Natural killer cell (primary cell): ENCODE measurements at regions not wholly inside any gene's neighbourhood (a gene's known extent, or its start where the extent isn't known, plus 50 kb on each side); places are given as distances from the start of the nearest gene placed in this dataset.

ENCODE experiments used
- ATAC-seq, 3 donors: fragments of 150-1000 bp in 2 of 3; fragments of 200-7000 bp in 1 of 3; cut with Tn5 transposase; 1 replicate in 1 of 3; 2 replicates in 2 of 3; pipeline ENCODE4 v1.10.0; 2021; ENCODE audit warnings: mild to moderate bottlenecking in 2 of 3, moderate library complexity in 2 of 3
- DNase-seq, 2 donors: peaks; one replicate each; pipeline versions ENCODE4 v3.0.0 to v3.0.0-alpha.2; 2013 to 2021; ENCODE audit warnings: mixed read lengths in 1 of 2
- H3K27ac ChIP-seq: one replicate; pipeline ENCODE4 v1.5.1; 2013; ENCODE audit warnings: mild to moderate bottlenecking, low read length
- H3K27me3 ChIP-seq: one replicate; pipeline ENCODE4 v1.6.1; 2013; ENCODE audit warnings: low read length; ENCODE audit not compliant: control insufficient read depth, insufficient read depth
- H3K36me3 ChIP-seq: one replicate; pipeline ENCODE4 v1.6.1; 2013; ENCODE audit warnings: low read length; ENCODE audit not compliant: control insufficient read depth, insufficient read depth
- H3K4me1 ChIP-seq: one replicate; pipeline ENCODE4 v1.6.1; 2013; ENCODE audit warnings: low read length; ENCODE audit not compliant: control insufficient read depth, insufficient read depth
- H3K4me3 ChIP-seq: one replicate; pipeline ENCODE4 v1.5.1; 2013; ENCODE audit warnings: low read length
- H3K9me3 ChIP-seq: one replicate; pipeline ENCODE4 v1.6.1; 2013; ENCODE audit warnings: low read length; ENCODE audit not compliant: control insufficient read depth, insufficient read depth
- H3K27ac Mint-ChIP-seq, 2 donors: one replicate each; pipeline ENCODE4 v1.8.0; 2022; ENCODE audit warnings: mild to moderate bottlenecking in 2 of 2, mixed read lengths in 2 of 2, moderate library complexity in 1 of 2
- H3K27me3 Mint-ChIP-seq, 2 donors: one replicate each; pipeline ENCODE4 v1.8.0; 2022; ENCODE audit warnings: low read depth in 2 of 2, mixed read lengths in 2 of 2
- H3K36me3 Mint-ChIP-seq: one replicate; pipeline ENCODE4 v1.8.0; 2022; ENCODE audit warnings: mixed read lengths
- H3K4me1 Mint-ChIP-seq, 2 donors: one replicate each; pipeline ENCODE4 v1.8.0; 2022; ENCODE audit warnings: mixed read lengths in 2 of 2
- H3K4me3 Mint-ChIP-seq: one replicate; pipeline ENCODE4 v1.8.0; 2022; ENCODE audit warnings: mild to moderate bottlenecking, moderate library complexity, mixed read lengths
- H3K9me3 Mint-ChIP-seq, 2 donors: one replicate each; pipeline ENCODE4 v1.8.0; 2022; ENCODE audit warnings: mixed read lengths in 2 of 2
- WGBS: methylation state at CpG from one replicate; pipeline ENCODE4 v1.1.7; 2013; ENCODE audit warnings: missing lambda C conversion rate; ENCODE audit not compliant: insufficient coverage; 5-methylcytosine and 5-hydroxymethylcytosine counted together
- intact Hi-C: fragments of 100-400 bp; cut with micrococcal nuclease; formaldehyde crosslinking; loops from one replicate; pipeline ENCODE4 v1.14.2; 2022
- TF ChIP-seq, protein P1 (sequence below): fragments of 200-600 bp; IDR thresholded peaks from one replicate; pipeline ENCODE4 v1.8.0; 2022; ENCODE audit warnings: antibody characterized with exemption

GRCh38 chr6:141347906-141348492 lies 784.7 kb upstream of the GJE1 start:
- H3K9me3 ChIP-seq, result no peaks in the 10 kb centered on the region
- Mint-ChIP-seq H3K4me3 (no peak overlapping the region), H3K4me1 (no peaks in the 10 kb centered on the region), H3K9me3 (no peaks in the 10 kb centered on the region), H3K27me3 (no peaks in the 10 kb centered on the region), H3K36me3 (no peaks in the 10 kb centered on the region), H3K27ac (no peak overlapping the region)
- no peak overlapping the region for H3K4me3 ChIP-seq
- no peak for ATAC-seq
- WGBS, result 75% methylated on average over 3 of the region's 3 CpGs
- H3K36me3 ChIP-seq, result no peaks in the 10 kb centered on the region
- no peaks in the 10 kb centered on the region for H3K27me3 ChIP-seq
- H3K27ac ChIP-seq, result no peak overlapping the region
- DNase-seq, result no peak
- no peaks in the 10 kb centered on the region for H3K4me1 ChIP-seq
- intact Hi-C loops, result no loop called here
- TF ChIP-seq, protein P1, sequence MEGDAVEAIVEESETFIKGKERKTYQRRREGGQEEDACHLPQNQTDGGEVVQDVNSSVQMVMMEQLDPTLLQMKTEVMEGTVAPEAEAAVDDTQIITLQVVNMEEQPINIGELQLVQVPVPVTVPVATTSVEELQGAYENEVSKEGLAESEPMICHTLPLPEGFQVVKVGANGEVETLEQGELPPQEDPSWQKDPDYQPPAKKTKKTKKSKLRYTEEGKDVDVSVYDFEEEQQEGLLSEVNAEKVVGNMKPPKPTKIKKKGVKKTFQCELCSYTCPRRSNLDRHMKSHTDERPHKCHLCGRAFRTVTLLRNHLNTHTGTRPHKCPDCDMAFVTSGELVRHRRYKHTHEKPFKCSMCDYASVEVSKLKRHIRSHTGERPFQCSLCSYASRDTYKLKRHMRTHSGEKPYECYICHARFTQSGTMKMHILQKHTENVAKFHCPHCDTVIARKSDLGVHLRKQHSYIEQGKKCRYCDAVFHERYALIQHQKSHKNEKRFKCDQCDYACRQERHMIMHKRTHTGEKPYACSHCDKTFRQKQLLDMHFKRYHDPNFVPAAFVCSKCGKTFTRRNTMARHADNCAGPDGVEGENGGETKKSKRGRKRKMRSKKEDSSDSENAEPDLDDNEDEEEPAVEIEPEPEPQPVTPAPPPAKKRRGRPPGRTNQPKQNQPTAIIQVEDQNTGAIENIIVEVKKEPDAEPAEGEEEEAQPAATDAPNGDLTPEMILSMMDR, result no peak

DNA sequence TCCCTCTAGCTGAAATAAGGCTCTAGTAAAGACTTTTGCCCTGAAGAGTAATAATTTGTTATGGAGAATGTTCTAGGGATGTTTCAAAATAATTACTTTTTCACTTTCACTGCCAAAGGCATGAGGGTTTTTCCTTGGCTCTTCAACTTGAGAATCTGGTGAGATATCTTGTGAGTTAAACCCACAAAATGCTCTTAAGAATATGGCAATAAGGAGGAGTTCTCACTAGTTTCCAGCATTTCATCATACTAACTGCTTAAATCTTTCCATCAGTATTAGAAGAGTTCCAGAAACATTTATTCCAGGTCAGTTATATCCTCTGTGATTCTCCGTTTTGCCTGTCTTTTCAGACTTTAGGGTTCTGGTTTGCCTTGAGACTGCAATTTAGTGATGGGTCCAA lies 785.6 kb upstream of the GJE1 start:
- Histone ChIP-seq H3K36me3 (no peaks in the 10 kb centered on the region), H3K27ac (no peak overlapping the region), H3K27me3 (no peaks in the 10 kb centered on the region), H3K4me1 (no peaks in the 10 kb centered on the region), H3K9me3 (no peaks in the 10 kb centered on the region), H3K4me3 (no peak overlapping the region)
- TF ChIP-seq, protein P1, result no peak
- DNase-seq (no peak), ATAC-seq (no peak)
- Mint-ChIP-seq H3K36me3 (no peaks in the 10 kb centered on the region), H3K4me3 (no peak overlapping the region), H3K4me1 (no peaks in the 10 kb centered on the region), H3K9me3 (no peaks in the 10 kb centered on the region), H3K27ac (no peak overlapping the region), H3K27me3 (no peaks in the 10 kb centered on the region)
- intact Hi-C loops, result no loop called here
- 100% methylated on average over 1 of the region's 1 CpG for WGBS

- Mint-ChIP-seq H3K4me3 (no peak overlapping the region), H3K27ac (no peak overlapping the region), H3K27me3 (no peaks in the 10 kb centered on the region), H3K9me3 (no peaks in the 10 kb centered on the region), H3K36me3 (no peaks in the 10 kb centered on the region), H3K4me1 (no peaks in the 10 kb centered on the region)
- TF ChIP-seq, protein P1, result no peak
- Histone ChIP-seq H3K36me3 (no peaks in the 10 kb centered on the region), H3K27ac (no peak overlapping the region), H3K4me1 (no peaks in the 10 kb centered on the region), H3K27me3 (no peaks in the 10 kb centered on the region), H3K9me3 (no peaks in the 10 kb centered on the region), H3K4me3 (no peak overlapping the region)
- DNase-seq, result no peak
- WGBS, result 100% methylated on average over 1 of the region's 1 CpG
- intact Hi-C loops, result no loop called here
- no peak for ATAC-seq
These were observed 786.2 kb upstream of the GJE1 start for GRCh38 chr6:141346535-141346934.

DNA sequence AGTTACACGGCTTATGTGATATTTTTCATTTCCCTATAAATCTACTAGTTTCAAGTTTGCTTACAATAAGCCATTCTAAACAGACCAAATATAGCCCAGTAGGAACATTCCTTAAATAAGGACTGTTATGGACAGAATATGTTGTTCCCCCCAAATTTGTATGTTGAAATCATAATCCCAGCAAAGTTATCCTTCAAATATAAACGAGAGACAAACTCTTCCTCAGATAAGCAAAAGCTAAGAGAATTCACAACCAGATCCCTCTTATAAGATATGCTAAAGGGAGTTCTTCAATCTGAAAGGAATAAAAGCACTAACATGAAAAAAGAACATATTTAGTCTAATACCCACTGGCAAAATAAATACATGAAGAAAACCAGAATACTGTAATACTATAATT lies 795.5 kb upstream of the GJE1 start:
- TF ChIP-seq, protein P1, result no peak
- H3K27ac ChIP-seq, result no peak overlapping the region
- Mint-ChIP-seq H3K36me3 (no peaks in the 10 kb centered on the region), H3K9me3 (no peaks in the 10 kb centered on the region), H3K27me3 (no peaks in the 10 kb centered on the region), H3K4me1 (no peaks in the 10 kb centered on the region), H3K4me3 (no peak overlapping the region), H3K27ac (no peak overlapping the region)
- no peak for DNase-seq
- no peak overlapping the region for H3K4me3 ChIP-seq
- no peaks in the 10 kb centered on the region for H3K36me3 ChIP-seq
- no peaks in the 10 kb centered on the region for H3K9me3 ChIP-seq
- no peaks in the 10 kb centered on the region for H3K4me1 ChIP-seq
- no peaks in the 10 kb centered on the region for H3K27me3 ChIP-seq
- no CpG with 5 or more reads among the region's 2 CpGs for WGBS
- intact Hi-C loops, result no loop called here
- ATAC-seq, result no peak
